HUDEP-2 (cell line): ENCODE measurements at regions not wholly inside any gene's neighbourhood (a gene's known extent, or its start where the extent isn't known, plus 50 kb on each side); places are given as distances from the start of the nearest gene placed in this dataset.
A peak's percentile ranks its signal among the peaks of the same experiment; 100 is the strongest.

Source experiments
- DNase-seq, 76 experiments: peaks; one replicate each; lab custom pipeline; 2025; ENCODE audit not compliant: unreplicated experiment in 76 of 76; lab: John Stamatoyannopoulos, UW

- no peak for DNase-seq
Observed at GRCh38 chr17:56735842-56736241, 97.9 kb downstream of the C17orf67 start.

- DNase-seq = peak in 9 of 76 experiments; percentile 2 to 28 (median 11)
Observed at GRCh38 chr17:56737421-56738161, 96.1 kb downstream of the C17orf67 start.

- DNase-seq = no peak
Observed at GRCh38 chr17:56739376-56739775, 94.3 kb downstream of the C17orf67 start.

GRCh38 chr17:56739776-56740175 lies 93.9 kb downstream of the C17orf67 start:
- DNase-seq = no peak

- DNase-seq = no peak
Observed at GRCh38 chr17:56740481-56740880, 93.2 kb downstream of the C17orf67 start.
